Choroid plexus epithelial cell (primary cell): ENCODE measurements at regions not wholly inside any gene's neighbourhood (a gene's known extent, or its start where the extent isn't known, plus 50 kb on each side); places are given as distances from the start of the nearest gene placed in this dataset.

Source experiments
- DNase-seq: peaks from one replicate; pipeline ENCODE4 v3.0.0-alpha.2; 2010; ENCODE audit warnings: low read depth
- H3K4me3 ChIP-seq: 2 replicates; pipeline ENCODE4 v1.5.1; 2011; ENCODE audit warnings: low read depth, mild to moderate bottlenecking, control low read depth, low read length, moderate library complexity
- CTCF ChIP-seq: conservative IDR thresholded peaks from 2 replicates; pipeline ENCODE4 v1.5.1; 2011; ENCODE audit warnings: low read depth, mild to moderate bottlenecking, control low read depth, inconsistent platforms, low read length, moderate library complexity

GRCh38 chr13:31460061-31460460, 260.3 kb downstream of the B3GLCT start:
- no peak overlapping the region for H3K4me3 ChIP-seq
- no peak for TF ChIP-seq CTCF
- DNase-seq, result no peak

DNA sequence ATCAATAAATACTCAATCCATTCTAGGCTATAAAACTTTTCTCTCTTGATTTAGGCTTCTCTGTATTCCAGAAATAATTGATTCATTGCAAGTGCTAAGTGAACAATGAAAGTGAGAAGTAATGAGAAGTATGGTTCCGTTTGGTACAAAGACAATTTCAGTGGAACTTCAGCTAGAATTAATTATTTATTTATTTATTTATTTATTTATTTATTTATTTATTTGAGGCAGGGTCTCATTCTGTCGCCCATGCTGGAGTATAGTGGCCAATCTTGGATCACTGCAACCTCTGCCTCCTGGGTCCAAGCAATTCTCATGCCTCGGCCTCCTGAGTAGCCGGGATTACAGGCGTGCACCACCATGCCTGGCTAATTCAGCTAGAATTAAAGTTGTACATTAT, 262.1 kb downstream of the B3GLCT start:
- no peak for DNase-seq
- no peak for TF ChIP-seq CTCF
- H3K4me3 ChIP-seq, result no peak overlapping the region

- TF ChIP-seq CTCF, result no peak
- H3K4me3 ChIP-seq, result no peak overlapping the region
- no peak for DNase-seq
Measured at GRCh38 chr13:31462766-31463165, 263.0 kb downstream of the B3GLCT start.

DNA sequence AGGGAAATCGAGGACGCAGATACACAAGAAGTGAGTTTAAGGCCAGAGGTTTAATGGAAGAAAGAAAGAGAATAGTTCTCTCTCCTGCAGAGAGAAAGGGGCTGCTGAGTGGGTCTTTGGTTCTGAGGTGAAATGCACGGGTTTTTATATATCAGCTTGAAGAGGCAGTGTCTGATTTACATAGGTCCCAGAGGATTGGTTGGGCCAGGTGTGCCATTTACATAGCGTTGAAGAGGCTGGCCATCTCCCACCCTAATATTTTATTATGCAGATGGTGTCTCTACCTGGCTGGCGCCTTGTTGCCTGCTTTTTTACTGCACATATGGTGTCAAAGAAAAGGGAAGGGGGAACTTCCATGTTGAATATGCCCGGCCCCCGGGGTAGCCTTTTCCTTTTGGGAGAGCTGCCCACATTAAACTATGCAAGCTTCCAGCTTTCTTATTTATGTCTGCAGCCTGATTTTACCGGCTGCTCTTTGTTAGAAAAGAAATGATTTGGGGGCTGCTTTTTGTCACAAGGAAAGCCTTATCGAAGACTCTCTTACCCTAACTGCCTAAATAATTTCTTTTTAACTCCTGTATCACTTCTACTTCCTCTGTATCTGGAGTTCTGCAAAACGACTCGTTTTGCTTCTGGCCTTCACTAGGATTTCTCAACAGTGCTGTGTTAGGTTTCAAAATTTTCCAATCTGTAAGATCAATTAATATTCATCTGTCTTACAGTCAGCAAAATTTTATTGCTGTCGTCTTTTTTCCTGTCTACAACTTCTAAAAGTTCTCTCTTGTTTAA, 268.5 kb downstream of the B3GLCT start:
- H3K4me3 ChIP-seq, result no peak overlapping the region
- no peak for TF ChIP-seq CTCF
- DNase-seq, result no peak

DNA sequence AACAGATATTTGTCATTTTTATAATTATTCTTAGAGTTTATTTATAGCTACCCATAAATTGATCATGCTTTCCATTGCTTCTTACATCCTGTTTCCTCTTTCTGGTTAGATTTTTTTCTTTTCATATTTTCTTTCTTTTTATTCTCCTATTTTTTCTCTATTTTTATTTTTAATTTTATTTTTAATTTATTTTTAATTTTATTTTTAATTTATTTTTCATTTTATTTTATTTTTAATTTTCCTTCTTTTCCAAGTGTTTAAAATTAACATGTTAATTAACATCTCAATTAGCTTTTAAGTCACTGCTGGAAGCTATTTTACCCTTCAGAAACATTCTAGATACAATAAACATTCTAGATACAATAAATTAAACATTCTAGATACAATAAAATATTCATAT, 269.6 kb downstream of the B3GLCT start:
- H3K4me3 ChIP-seq, result no peak overlapping the region
- no peak for TF ChIP-seq CTCF
- no peak for DNase-seq

DNA sequence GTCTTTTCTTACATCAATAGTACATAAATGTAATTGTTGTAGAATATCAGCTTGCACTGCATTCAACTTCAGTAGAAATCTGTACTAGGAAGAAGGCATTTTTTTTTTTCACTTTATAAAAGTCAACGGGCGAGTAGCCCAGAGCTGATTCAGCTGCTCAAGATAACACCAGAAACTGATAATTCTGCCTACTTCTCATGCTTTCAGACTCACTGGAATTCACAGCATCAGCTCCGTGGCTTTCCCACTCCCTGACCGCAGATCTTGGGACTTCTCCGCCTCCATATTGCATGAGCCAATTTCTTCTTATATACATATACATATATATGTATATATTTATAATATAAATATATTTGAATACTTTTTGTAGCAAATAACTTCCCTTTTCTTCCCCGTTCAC, 263.1 kb upstream of the RXFP2 start:
- peak; percentile 94 for DNase-seq
- H3K4me3 ChIP-seq, result no peak overlapping the region
- TF ChIP-seq CTCF, result no peak

DNA sequence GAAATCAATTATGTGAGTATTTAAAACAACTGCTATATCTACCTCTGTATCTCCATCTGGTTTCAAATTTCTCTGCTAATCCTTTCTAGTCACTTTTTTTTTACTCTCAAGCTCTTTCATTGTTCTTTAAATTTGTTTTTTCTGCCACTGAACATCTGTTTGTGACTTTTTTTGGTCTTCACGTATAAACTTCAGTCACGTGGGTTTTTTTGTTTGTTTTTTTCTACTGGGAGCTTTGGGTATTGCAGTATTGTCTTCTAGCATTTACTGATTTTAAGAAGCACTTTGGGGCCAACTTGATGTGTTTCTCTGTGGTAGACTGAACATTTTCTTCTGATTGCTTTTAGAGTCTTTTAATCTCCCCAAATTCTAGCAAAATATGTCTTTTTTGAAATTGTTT, 262.6 kb upstream of the RXFP2 start:
- no peak overlapping the region for H3K4me3 ChIP-seq
- no peak for TF ChIP-seq CTCF
- DNase-seq, result peak; percentile 57
